GM13977 (cell line): ENCODE measurements at regions not wholly inside any gene's neighbourhood (a gene's known extent, or its start where the extent isn't known, plus 50 kb on each side); places are given as distances from the start of the nearest gene placed in this dataset.

Experiments
- DNase-seq: peaks from one replicate; pipeline ENCODE4 v3.0.0; 2012; ENCODE audit warnings: low spot score
- in situ Hi-C: fragments of 300-500 bp; cut with MboI; formaldehyde crosslinking; loops from one replicate; pipeline ENCODE4 v1.12.0; 2022; ENCODE audit warnings: low sequenced_read_pairs, low pct_unique_long_range_greater_than_20kb, mixed read lengths, inconsistent platforms; ENCODE audit not compliant: unreplicated experiment
- TF ChIP-seq, protein P1 (sequence below): IDR thresholded peaks from 2 replicates; pipeline ENCODE4 v1.5.1; 2012; ENCODE audit warnings: mild to moderate bottlenecking, control low read depth; ENCODE audit not compliant: insufficient read depth; ENCODE audit errors: extremely low read depth, missing control alignments

DNA sequence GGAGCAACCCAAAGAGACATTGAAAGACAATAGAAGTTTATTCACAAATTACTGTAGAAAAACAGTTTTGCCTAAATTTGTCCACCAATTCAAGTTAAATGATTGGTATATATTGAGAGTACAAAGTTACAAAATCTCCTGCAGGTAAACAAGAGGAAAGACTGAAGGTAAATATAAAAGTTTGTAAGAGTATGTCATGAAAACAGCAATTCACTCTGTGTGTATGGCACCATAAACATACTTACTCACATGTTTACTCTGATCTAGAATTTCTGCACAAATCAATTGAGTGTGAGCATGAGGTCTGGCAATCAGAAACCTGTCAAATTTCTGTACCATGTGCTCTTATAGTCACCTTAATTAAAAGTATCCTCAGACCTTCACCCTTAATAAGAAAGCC, 800.9 kb upstream of the MBL2 start:
- no peak for DNase-seq
- in situ Hi-C loops = no loop called here
- TF ChIP-seq, protein P1, sequence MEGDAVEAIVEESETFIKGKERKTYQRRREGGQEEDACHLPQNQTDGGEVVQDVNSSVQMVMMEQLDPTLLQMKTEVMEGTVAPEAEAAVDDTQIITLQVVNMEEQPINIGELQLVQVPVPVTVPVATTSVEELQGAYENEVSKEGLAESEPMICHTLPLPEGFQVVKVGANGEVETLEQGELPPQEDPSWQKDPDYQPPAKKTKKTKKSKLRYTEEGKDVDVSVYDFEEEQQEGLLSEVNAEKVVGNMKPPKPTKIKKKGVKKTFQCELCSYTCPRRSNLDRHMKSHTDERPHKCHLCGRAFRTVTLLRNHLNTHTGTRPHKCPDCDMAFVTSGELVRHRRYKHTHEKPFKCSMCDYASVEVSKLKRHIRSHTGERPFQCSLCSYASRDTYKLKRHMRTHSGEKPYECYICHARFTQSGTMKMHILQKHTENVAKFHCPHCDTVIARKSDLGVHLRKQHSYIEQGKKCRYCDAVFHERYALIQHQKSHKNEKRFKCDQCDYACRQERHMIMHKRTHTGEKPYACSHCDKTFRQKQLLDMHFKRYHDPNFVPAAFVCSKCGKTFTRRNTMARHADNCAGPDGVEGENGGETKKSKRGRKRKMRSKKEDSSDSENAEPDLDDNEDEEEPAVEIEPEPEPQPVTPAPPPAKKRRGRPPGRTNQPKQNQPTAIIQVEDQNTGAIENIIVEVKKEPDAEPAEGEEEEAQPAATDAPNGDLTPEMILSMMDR = no peak

DNA sequence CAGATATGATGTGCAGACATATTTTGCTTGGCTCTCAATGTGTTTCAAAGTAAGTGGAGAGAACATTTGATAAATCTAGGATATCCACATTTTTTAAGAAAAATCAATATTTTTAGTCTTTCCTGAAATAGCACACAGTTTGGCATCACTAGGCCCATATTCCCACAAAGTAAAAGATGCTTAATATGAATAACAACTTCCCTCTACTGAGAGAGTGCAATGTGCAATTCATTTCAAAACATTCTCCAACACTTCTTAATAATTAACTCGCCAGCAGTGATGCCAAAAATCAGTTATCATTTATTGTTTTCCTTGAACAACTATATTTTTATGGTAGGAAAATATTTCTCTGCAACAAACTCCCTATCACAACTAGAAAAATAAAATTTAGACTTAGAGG, 800.2 kb upstream of the MBL2 start:
- TF ChIP-seq, protein P1 = no peak
- in situ Hi-C loops = no loop called here
- no peak for DNase-seq

DNA sequence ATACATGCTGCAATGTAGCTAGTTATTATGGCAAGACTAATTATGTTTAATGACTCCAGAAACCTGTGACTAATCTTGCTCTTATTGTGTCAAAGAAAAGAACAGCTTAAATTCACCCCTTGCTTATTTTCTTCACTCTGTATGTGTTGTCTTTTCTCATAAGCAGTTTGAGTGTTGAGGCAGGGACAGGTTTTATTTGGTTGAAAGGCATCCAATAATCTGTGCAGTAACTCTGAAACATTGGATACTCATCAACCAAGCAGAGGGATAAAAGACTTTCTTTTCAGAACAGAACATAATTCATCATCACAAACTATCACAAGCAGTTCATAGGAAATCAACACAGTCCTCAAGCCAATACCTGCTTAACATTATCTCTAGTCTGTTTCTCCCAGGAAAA, 797.6 kb upstream of the MBL2 start:
- no peak for DNase-seq
- in situ Hi-C loops = no loop called here
- TF ChIP-seq, protein P1 = no peak

DNA sequence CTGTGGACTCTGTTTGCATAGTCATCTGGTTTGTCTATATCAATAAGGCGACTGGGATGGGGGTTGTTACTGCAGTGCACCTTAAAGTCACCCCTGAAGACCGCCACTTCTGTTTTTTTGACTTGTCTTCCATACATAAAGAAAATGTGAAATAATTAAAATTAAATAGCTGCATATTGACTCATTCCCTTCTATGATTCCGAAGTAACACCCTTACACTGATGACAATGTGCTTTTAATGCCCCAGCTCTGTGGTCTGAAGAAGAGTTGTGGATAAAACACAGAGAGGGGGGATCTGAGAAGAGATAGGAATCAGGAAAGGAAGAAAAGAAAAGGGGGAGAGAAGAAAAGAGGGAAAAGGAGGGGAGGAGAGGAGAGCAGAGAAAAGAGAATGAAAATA, 796.9 kb upstream of the MBL2 start:
- TF ChIP-seq, protein P1 = no peak
- in situ Hi-C loops = no loop called here

DNA sequence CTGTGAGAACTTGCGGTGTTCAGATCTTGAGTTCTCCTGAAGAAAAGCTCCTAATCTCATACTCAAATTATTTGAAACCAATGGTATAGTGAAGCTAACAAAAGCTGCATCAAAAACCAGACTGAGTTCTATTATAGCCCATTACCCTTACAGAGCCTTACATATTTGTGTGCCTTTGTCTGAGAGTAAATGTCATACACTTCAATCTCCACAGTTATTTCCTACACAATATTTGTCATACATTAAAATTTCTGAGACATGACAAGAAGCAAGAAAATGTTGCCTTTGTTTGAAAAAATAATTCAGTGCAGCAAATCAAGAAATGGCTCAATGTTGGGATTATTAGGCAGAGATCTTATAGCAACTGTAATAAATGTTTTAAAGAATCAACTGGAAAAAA, 776.1 kb upstream of the MBL2 start:
- in situ Hi-C loops = no loop called here
- DNase-seq = no peak
- TF ChIP-seq, protein P1 = no peak

More for the DNA sequence above, 796.9 kb upstream of the MBL2 start:
- no peak for DNase-seq

DNA sequence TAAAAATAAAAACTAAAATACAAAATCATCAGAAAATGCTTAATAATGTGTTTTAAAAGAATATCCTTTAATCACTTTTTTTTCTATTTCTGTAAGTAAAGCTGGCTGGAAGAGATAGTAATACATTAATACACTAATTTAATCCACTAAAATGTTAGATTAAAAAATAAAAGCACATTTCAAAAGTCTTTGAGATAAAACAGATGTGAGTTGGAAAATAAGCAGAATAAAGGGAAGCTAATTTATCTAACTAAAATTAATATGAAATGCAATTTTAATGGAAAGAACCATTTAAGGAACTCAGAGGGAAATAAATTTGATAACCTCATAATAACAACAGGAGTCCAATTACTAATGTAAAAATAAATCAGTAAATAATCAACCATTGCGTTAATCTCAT, 774.8 kb upstream of the MBL2 start:
- DNase-seq = no peak
- in situ Hi-C loops = no loop called here
- TF ChIP-seq, protein P1 = no peak

DNA sequence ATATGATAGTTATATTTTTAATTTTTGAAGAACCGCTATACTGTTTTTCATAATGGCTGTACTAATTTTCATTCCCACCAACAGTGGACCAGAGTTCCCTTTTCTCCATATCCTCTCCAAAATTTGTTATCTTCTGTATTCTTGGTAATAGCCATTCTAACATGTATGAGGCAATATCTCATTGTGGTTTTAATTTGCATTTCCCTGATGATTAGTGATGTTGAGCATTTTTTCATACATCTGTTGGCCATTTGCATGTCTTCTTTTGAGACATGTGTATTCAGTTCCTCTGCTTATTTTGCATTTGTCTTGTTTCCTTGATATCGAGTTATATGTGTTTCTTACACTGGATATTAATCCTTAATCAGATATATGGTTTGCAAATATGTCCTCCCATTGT, 770.8 kb upstream of the MBL2 start:
- no peak for DNase-seq
- in situ Hi-C loops = no loop called here
- TF ChIP-seq, protein P1 = no peak
